K562 (cell line): ENCODE measurements at regions not wholly inside any gene's neighbourhood (a gene's known extent, or its start where the extent isn't known, plus 50 kb on each side); places are given as distances from the start of the nearest gene placed in this dataset.

ENCODE experiments used
- ATAC-seq: fragments of 200-7000 bp; cut with Tn5 transposase; 3 replicates; pipeline ENCODE4 v1.9.1; 2020; ENCODE audit warnings: moderate library complexity
- BruUV-seq: library from RNA; stranded (reverse); fragments of 400-500 nt; replicated peaks from 2 replicates; lab custom pipeline; 2021; lab: Mats Ljungman, UMichigan
- CTCF ChIA-PET: fragments of 300-600 bp; formaldehyde crosslinking; extraction: SDS; loops from one replicate; lab custom pipeline; 2021; ENCODE audit warnings: low intra/inter-chr PET ratio; lab: Yijun Ruan, JAX
- POLR2A ChIA-PET: fragments of 300-600, 350-650 bp; sonication (Branson Sonifier 250); formaldehyde crosslinking; extraction: SDS; loops from one replicate; lab custom pipeline; 2021; ENCODE audit warnings: antibody characterized with exemption, inconsistent platforms; lab: Yijun Ruan, JAX
- DNase-seq, 4 experiments: peaks; one replicate each; pipeline versions ENCODE4 v3.0.0 to v3.0.0-alpha.2; 2011 to 2018; ENCODE audit warnings: low spot score in 3 of 4, mixed read lengths in 3 of 4; ENCODE audit errors: extremely low read depth in 1 of 4
- FAIRE-seq: peaks from 2 replicates; lab custom pipeline; 2011; peaks lifted over from hg19 to GRCh38; lab: Jason Lieb, UNC
- H2AFZ ChIP-seq: 2 replicates; pipeline ENCODE4 v1.6.0; 2011; ENCODE audit warnings: low read depth, low read length, control low read depth, inconsistent platforms
- H3K27ac ChIP-seq: fragments of 200-600 bp; 3 replicates; pipeline ENCODE4 v1.8.0; 2011; ENCODE audit warnings: low read depth, mild to moderate bottlenecking, control low read depth, inconsistent platforms, low read length, moderate library complexity, mixed read lengths; ENCODE audit errors: extremely low read depth
- H3K27me3 ChIP-seq, 2 experiments: fragments of 300-600 bp in 1 of 2; 2 replicates in 1 of 2; 3 replicates in 1 of 2; pipeline versions ENCODE4 v1.6.0 to v1.8.0; 2011; ENCODE audit warnings: inconsistent platforms in 2 of 2, low read length in 2 of 2, mild to moderate bottlenecking in 1 of 2, mixed read lengths in 1 of 2, moderate library complexity in 1 of 2; ENCODE audit not compliant: control insufficient read depth in 2 of 2, insufficient read depth in 2 of 2
- H3K36me3 ChIP-seq: fragments of 300-600 bp; 3 replicates; pipeline ENCODE4 v1.8.0; 2011; ENCODE audit warnings: mild to moderate bottlenecking, low read length, inconsistent platforms; ENCODE audit not compliant: control insufficient read depth, insufficient read depth
- H3K4me1 ChIP-seq, 2 experiments: fragments of 200-600 bp in 1 of 2; replicated peaks in 1 of 2; 2 replicates in 1 of 2; 3 replicates in 1 of 2; pipeline versions ENCODE4 v1.5.1 to v1.8.0; 2011; ENCODE audit warnings: inconsistent platforms in 2 of 2, low read length in 2 of 2, mild to moderate bottlenecking in 1 of 2, mixed read lengths in 1 of 2, moderate library complexity in 1 of 2; ENCODE audit not compliant: control insufficient read depth in 2 of 2, insufficient read depth in 2 of 2
- H3K4me2 ChIP-seq: 2 replicates; pipeline ENCODE4 v1.6.1; 2011; ENCODE audit warnings: low read length, control low read depth, inconsistent platforms, mixed read lengths; ENCODE audit not compliant: insufficient read depth
- H3K4me3 ChIP-seq: fragments of 200-600 bp; sonication (generic), shearing (Covaris generic); 2 replicates; pipeline ENCODE4 v1.5.1; 2016; ENCODE audit warnings: control low read depth, inconsistent platforms
- H3K79me2 ChIP-seq: fragments of 200-600 bp; 3 replicates; pipeline ENCODE4 v1.8.0; 2011; ENCODE audit warnings: low read length, inconsistent platforms; ENCODE audit not compliant: control insufficient read depth, insufficient read depth
- H3K9ac ChIP-seq, 2 experiments: 2 replicates each; pipeline versions ENCODE4 v1.6.0 to v1.6.1; 2011; ENCODE audit warnings: low read depth in 2 of 2, low read length in 2 of 2, control low read depth in 1 of 2, inconsistent platforms in 1 of 2, mild to moderate bottlenecking in 1 of 2, mixed read lengths in 1 of 2; ENCODE audit not compliant: insufficient read depth in 1 of 2
- H3K9me1 ChIP-seq: one replicate; pipeline ENCODE4 v1.6.0; 2011; ENCODE audit warnings: inconsistent platforms, mild to moderate bottlenecking, low read length, moderate library complexity; ENCODE audit not compliant: control insufficient read depth, insufficient read depth
- H3K9me3 ChIP-seq: replicated peaks from 2 replicates; pipeline ENCODE4 v1.5.1; 2011; ENCODE audit warnings: low read depth, low read length, inconsistent platforms; ENCODE audit not compliant: control insufficient read depth, insufficient read depth
- H4K20me1 ChIP-seq: replicated peaks from 2 replicates; pipeline ENCODE4 v1.6.1; 2011; ENCODE audit warnings: low read length, inconsistent platforms, mixed read lengths; ENCODE audit not compliant: control insufficient read depth, insufficient read depth
- EZH2 ChIP-seq: IDR thresholded peaks from 2 replicates; pipeline ENCODE4 v1.6.1; 2012; ENCODE audit warnings: low read depth, mild to moderate bottlenecking, inconsistent platforms, low read length, borderline replicate concordance
- MBD1 ChIP-seq: fragments of 250-450 bp; sonication (Bioruptor Pico); IDR thresholded peaks from 2 replicates; pipeline ENCODE4 v1.8.0; 2022; ENCODE audit warnings: inconsistent platforms
- MECOM ChIP-seq: fragments of 250-450 bp; sonication (Bioruptor Pico); IDR thresholded peaks from 2 replicates; pipeline ENCODE4 v1.8.0; 2022; ENCODE audit warnings: inconsistent platforms
- PTBP1 ChIP-seq: fragments of 200-400 bp; formaldehyde crosslinking; IDR thresholded peaks from 2 replicates; pipeline ENCODE4 v1.6.1; 2017; ENCODE audit warnings: low read depth, low read length
- SIN3A ChIP-seq, 2 experiments: fragments of 150-350 bp in 1 of 2; IDR thresholded peaks; 2 replicates each; pipeline ENCODE4 v1.6.1; 2011 to 2016; ENCODE audit warnings: borderline replicate concordance in 2 of 2, low read depth in 2 of 2, low read length in 2 of 2, mild to moderate bottlenecking in 2 of 2, moderate library complexity in 2 of 2; ENCODE audit not compliant: control insufficient read depth in 1 of 2
- UBTF ChIP-seq, 2 experiments: IDR thresholded peaks; 2 replicates each; pipeline ENCODE4 v1.6.1; 2012; ENCODE audit warnings: improper control_type of control experiment in 2 of 2, low read depth in 2 of 2, low read length in 2 of 2, borderline replicate concordance in 1 of 2
- ZBTB40 ChIP-seq, 2 experiments: fragments of 450-650 bp in 1 of 2; sonication (generic) in 1 of 2; formaldehyde crosslinking in 1 of 2; IDR thresholded peaks; 2 replicates each; pipeline versions ENCODE4 v1.7.1 to v1.9.0; 2016 to 2022; ENCODE audit warnings: inconsistent platforms in 1 of 2, mild to moderate bottlenecking in 1 of 2, missing genetic modification reagents in 1 of 2
- ZNF668 ChIP-seq: fragments of 250-450 bp; sonication (Bioruptor Pico); IDR thresholded peaks from 2 replicates; pipeline ENCODE4 v1.8.0; 2022; ENCODE audit warnings: mild to moderate bottlenecking, inconsistent platforms
- WGBS: fragments of 100-300 bp; shearing (Covaris generic); methylation state at CpG from one replicate; pipeline ENCODE4 v1.1.6; 2016; ENCODE audit warnings: low coverage, mixed read lengths; ENCODE audit not compliant: insufficient coverage; ENCODE audit errors: missing lambda C conversion rate; 5-methylcytosine and 5-hydroxymethylcytosine counted together
- in situ Hi-C: fragments of 300-500 bp; cut with MboI; formaldehyde crosslinking; loops from 4 replicates; pipeline ENCODE4 v1.15.0; 2018; ENCODE audit warnings: inconsistent platforms, mixed read lengths
- intact Hi-C: fragments of 100-400 bp; cut with micrococcal nuclease; formaldehyde crosslinking; loops from 2 replicates; pipeline ENCODE4 v1.14.2; 2022

GRCh38 chr6:71678091-71678490, 208.3 kb upstream of the RIMS1 start:
- no peak overlapping the region for H3K4me3 ChIP-seq
- ChIA-PET CTCF (no interaction called here), POLR2A (no interaction called here)
- no peaks in the 10 kb centered on the region; the same call in 1 of the 2 replicates for H3K9me3 ChIP-seq
- BruUV-seq: no TSS peak
- in situ Hi-C loops (no loop called here), intact Hi-C loops (no loop called here)
- no peaks in the 10 kb centered on the region for H4K20me1 ChIP-seq
- no peaks in the 10 kb centered on the region for H3K27me3 ChIP-seq
- no peak for DNase-seq
- 4% methylated on average over 3 of the region's 3 CpGs for WGBS
- H3K4me2 ChIP-seq: no peak overlapping the region
- no peaks in the 10 kb centered on the region for H3K79me2 ChIP-seq
- no peak overlapping the region for H3K9ac ChIP-seq
- TF ChIP-seq ZBTB40 (IDR thresholded peaks at IDR 0.05): no peak
- TF ChIP-seq ZBTB40 (CRISPR knock-in tag; IDR thresholded peaks at IDR 0.05): no peak
- TF ChIP-seq ZNF668 (CRISPR knock-in tag): no peak
- TF ChIP-seq SIN3A (IDR thresholded peaks at IDR 0.05; ENCODE audit: borderline replicate concordance in 2 of 2, control insufficient read depth in 1 of 2, low read depth in 2 of 2, low read length in 2 of 2): no peak
- no peak for TF ChIP-seq MBD1 (CRISPR knock-in tag)
- TF ChIP-seq PTBP1: no peak
- TF ChIP-seq UBTF (IDR thresholded peaks at IDR 0.05; ENCODE audit: borderline replicate concordance in 1 of 2, low read depth in 2 of 2, low read length in 2 of 2): no peak
- no peak for TF ChIP-seq EZH2
- TF ChIP-seq MECOM (CRISPR knock-in tag): no peak
- no peaks in the 10 kb centered on the region for H3K9me1 ChIP-seq
- ATAC-seq: no peak
- no peak overlapping the region for H2AFZ ChIP-seq
- H3K4me1 ChIP-seq: no peaks in the 10 kb centered on the region
- no peak for FAIRE-seq
- H3K27ac ChIP-seq: no peak overlapping the region
- H3K36me3 ChIP-seq: no peaks in the 10 kb centered on the region
